ENCODE measurements at regions not wholly inside any gene's neighbourhood (a gene's known extent, or its start where the extent isn't known, plus 50 kb on each side); places are given as distances from the start of the nearest gene placed in this dataset.

- no peak overlapping the region for H2AFZ ChIP-seq
- TF ChIP-seq EZH2phosphoT487 (IDR thresholded peaks at IDR 0.05; ENCODE audit: insufficient read depth, low read depth) (no peak), EZH2 (IDR thresholded peaks at IDR 0.05; ENCODE audit: insufficient read depth, poor library complexity, severe bottlenecking) (no peak)
- H3K79me2 ChIP-seq (ENCODE audit: insufficient read depth): no peaks in the 10 kb centered on the region
- H3K36me3 ChIP-seq (ENCODE audit: low read depth): no peaks in the 10 kb centered on the region
- H3K9me2 ChIP-seq (ENCODE audit: insufficient read depth): no peaks in the 10 kb centered on the region
- H3K4me2 ChIP-seq (ENCODE audit: unreplicated experiment): no peak overlapping the region
- H4K20me1 ChIP-seq (ENCODE audit: insufficient read depth): no peaks in the 10 kb centered on the region
- H3K4me3 ChIP-seq: no peak overlapping the region
- peaks cover 2% of the 10 kb centered on the region; the same call in 1 of the 2 replicates for H3K4me1 ChIP-seq (ENCODE audit: insufficient read depth)
- in situ Hi-C loops (cut with MboI): no loop called here
- H3K9me3 ChIP-seq (ENCODE audit: low read depth): no peaks in the 10 kb centered on the region
- H3K27me3 ChIP-seq (replicated peaks; ENCODE audit: insufficient read depth): no peaks in the 10 kb centered on the region
- DNase-seq: no peak
- H3F3A ChIP-seq (ENCODE audit: insufficient read depth): no peaks in the 10 kb centered on the region
- H3K27ac ChIP-seq: no peak overlapping the region
- H3K9ac ChIP-seq: no peak overlapping the region
These were observed 693.9 kb upstream of the ID2 start for GRCh38 chr2:7987992-7988391.

- H3K9ac ChIP-seq: no peak overlapping the region
- in situ Hi-C loops (cut with MboI): no loop called here
- no peak overlapping the region for H2AFZ ChIP-seq
- H3K9me2 ChIP-seq (ENCODE audit: insufficient read depth): no peaks in the 10 kb centered on the region
- WGBS, 2 experiments (ENCODE audit: low coverage in 1 of 2, low lambda C conversion rate in 2 of 2, missing lambda C conversion rate in 2 of 2): 79 to 91% methylated on average over 1 of the region's 1 CpG
- peaks cover 6% of the 10 kb centered on the region; the same call in 1 of the 2 replicates for H3K4me1 ChIP-seq (ENCODE audit: insufficient read depth)
- no peaks in the 10 kb centered on the region for H3K9me3 ChIP-seq (ENCODE audit: low read depth)
- H3K27ac ChIP-seq: no peak overlapping the region
- no peaks in the 10 kb centered on the region for H4K20me1 ChIP-seq (ENCODE audit: insufficient read depth)
- H3K4me2 ChIP-seq (ENCODE audit: unreplicated experiment): no peak overlapping the region
- no peak for TF ChIP-seq EZH2 (IDR thresholded peaks at IDR 0.05; ENCODE audit: insufficient read depth, poor library complexity, severe bottlenecking)
- TF ChIP-seq EZH2phosphoT487 (IDR thresholded peaks at IDR 0.05; ENCODE audit: insufficient read depth, low read depth): no peak
- H3K36me3 ChIP-seq (ENCODE audit: low read depth): no peaks in the 10 kb centered on the region
- H3K4me3 ChIP-seq: no peak overlapping the region
- no peaks in the 10 kb centered on the region for H3F3A ChIP-seq (ENCODE audit: insufficient read depth)
- no peak for DNase-seq
- no peaks in the 10 kb centered on the region for H3K27me3 ChIP-seq (replicated peaks; ENCODE audit: insufficient read depth)
- no peaks in the 10 kb centered on the region for H3K79me2 ChIP-seq (ENCODE audit: insufficient read depth)
These were observed 693.4 kb upstream of the ID2 start for GRCh38 chr2:7988440-7988839.

GRCh38 chr2:7989823-7990222 lies 692.0 kb upstream of the ID2 start:
- Histone ChIP-seq H3K27ac (no peak overlapping the region), H3K9me2 (ENCODE audit: insufficient read depth) (no peaks in the 10 kb centered on the region), H3F3A (ENCODE audit: insufficient read depth) (no peaks in the 10 kb centered on the region), H3K79me2 (ENCODE audit: insufficient read depth) (no peaks in the 10 kb centered on the region), H2AFZ (no peak overlapping the region), H3K9me3 (ENCODE audit: low read depth) (no peaks in the 10 kb centered on the region), H3K9ac (no peak overlapping the region), H4K20me1 (ENCODE audit: insufficient read depth) (no peaks in the 10 kb centered on the region), H3K36me3 (ENCODE audit: low read depth) (no peaks in the 10 kb centered on the region), H3K4me3 (no peak overlapping the region), H3K27me3 (replicated peaks; ENCODE audit: insufficient read depth) (no peaks in the 10 kb centered on the region), H3K4me1 (ENCODE audit: insufficient read depth) (peaks cover 6% of the 10 kb centered on the region; the same call in 1 of the 2 replicates), H3K4me2 (ENCODE audit: unreplicated experiment) (no peak overlapping the region)
- WGBS, 2 experiments (ENCODE audit: low coverage in 1 of 2, low lambda C conversion rate in 2 of 2, missing lambda C conversion rate in 2 of 2): 90 to 94% methylated on average over 5 of the region's 5 CpGs
- no peak for DNase-seq
- in situ Hi-C loops (cut with MboI): no loop called here
- TF ChIP-seq EZH2 (IDR thresholded peaks at IDR 0.05; ENCODE audit: insufficient read depth, poor library complexity, severe bottlenecking): no peak
- no peak for TF ChIP-seq EZH2phosphoT487 (IDR thresholded peaks at IDR 0.05; ENCODE audit: insufficient read depth, low read depth)

GRCh38 chr2:7992612-7993602 lies 688.9 kb upstream of the ID2 start:
- no peak overlapping the region for H3K4me2 ChIP-seq (ENCODE audit: unreplicated experiment)

More at GRCh38 chr2:7992612-7993602, 688.9 kb upstream of the ID2 start:
- Histone ChIP-seq H3K27me3 (replicated peaks; ENCODE audit: insufficient read depth) (no peaks in the 10 kb centered on the region), H3K36me3 (ENCODE audit: low read depth) (no peaks in the 10 kb centered on the region), H4K20me1 (ENCODE audit: insufficient read depth) (no peaks in the 10 kb centered on the region), H3K9me2 (ENCODE audit: insufficient read depth) (no peaks in the 10 kb centered on the region), H3K9me3 (ENCODE audit: low read depth) (no peaks in the 10 kb centered on the region), H3K4me3 (no peak overlapping the region), H3K79me2 (ENCODE audit: insufficient read depth) (no peaks in the 10 kb centered on the region), H3K4me1 (ENCODE audit: insufficient read depth) (peaks cover 6% of the 10 kb centered on the region; the same call in 1 of the 2 replicates), H3K9ac (no peak overlapping the region), H2AFZ (no peak overlapping the region), H3K27ac (no peak overlapping the region), H3F3A (ENCODE audit: insufficient read depth) (no peaks in the 10 kb centered on the region)
- WGBS, 2 experiments (ENCODE audit: low coverage in 1 of 2, low lambda C conversion rate in 2 of 2, missing lambda C conversion rate in 2 of 2): 61 to 63% methylated on average over 5 of the region's 5 CpGs
- in situ Hi-C loops (cut with MboI): no loop called here
- DNase-seq: peak; percentile 54
- TF ChIP-seq EZH2phosphoT487 (IDR thresholded peaks at IDR 0.05; ENCODE audit: insufficient read depth, low read depth): no peak
- no peak for TF ChIP-seq EZH2 (IDR thresholded peaks at IDR 0.05; ENCODE audit: insufficient read depth, poor library complexity, severe bottlenecking)

Measured in GM23248 (cell line).